SH-SY5Y (cell line): ENCODE measurements at regions not wholly inside any gene's neighbourhood (a gene's known extent, or its start where the extent isn't known, plus 50 kb on each side); places are given as distances from the start of the nearest gene placed in this dataset.

Experiments
- GATA2 ChIP-seq: IDR thresholded peaks from 2 replicates; pipeline ENCODE4 v1.6.1; 2011; ENCODE audit warnings: mild to moderate bottlenecking, low read depth, low read length
- GATA3 ChIP-seq: IDR thresholded peaks from 2 replicates; pipeline ENCODE4 v1.6.1; 2011; ENCODE audit warnings: low read depth, mild to moderate bottlenecking, low read length, moderate library complexity

- TF ChIP-seq GATA2: no peak
- no peak for TF ChIP-seq GATA3
These were observed 168.3 kb upstream of the PUDP start for GRCh38 chrX:7316280-7316679.
